GM19240 (cell line): ENCODE measurements at regions not wholly inside any gene's neighbourhood (a gene's known extent, or its start where the extent isn't known, plus 50 kb on each side); places are given as distances from the start of the nearest gene placed in this dataset.

Experiments used
- DNase-seq: peaks from one replicate; pipeline ENCODE4 v3.0.0; 2011; ENCODE audit warnings: low spot score; ENCODE audit not compliant: insufficient read length

- no peak for DNase-seq
These were observed 955.4 kb upstream of the ADGRB3 start for GRCh38 chr6:67679566-67680296.

- DNase-seq, result no peak
These were observed 958.2 kb upstream of the ADGRB3 start for GRCh38 chr6:67676892-67677291.

- DNase-seq, result no peak
These were observed 967.3 kb upstream of the ADGRB3 start for GRCh38 chr6:67667637-67668422.

- DNase-seq, result no peak
These were observed 968.7 kb upstream of the ADGRB3 start for GRCh38 chr6:67666177-67666964.

GRCh38 chr6:67664942-67665341, 970.1 kb upstream of the ADGRB3 start:
- no peak for DNase-seq

GRCh38 chr6:67663105-67663895, 971.8 kb upstream of the ADGRB3 start:
- DNase-seq, result no peak

GRCh38 chr6:67653561-67653960, 981.5 kb upstream of the ADGRB3 start:
- DNase-seq, result no peak

GRCh38 chr6:67646550-67646949, 988.5 kb upstream of the ADGRB3 start:
- DNase-seq, result no peak

- DNase-seq, result no peak
These were observed 991.8 kb upstream of the ADGRB3 start for GRCh38 chr6:67643281-67643680.

- DNase-seq, result no peak
These were observed 992.5 kb upstream of the ADGRB3 start for GRCh38 chr6:67642582-67642981.

GRCh38 chr6:67640484-67640883, 994.6 kb upstream of the ADGRB3 start:
- DNase-seq, result no peak

GRCh38 chr6:67639161-67639560, 995.9 kb upstream of the ADGRB3 start:
- no peak for DNase-seq

- no peak for DNase-seq
These were observed 1000.9 kb upstream of the ADGRB3 start for GRCh38 chr6:67634199-67634598.

GRCh38 chr6:67633058-67633457, 1002.0 kb upstream of the ADGRB3 start:
- no peak for DNase-seq

GRCh38 chr6:67630146-67630545, 1004.9 kb upstream of the ADGRB3 start:
- DNase-seq, result no peak

GRCh38 chr6:67629258-67629657, 1005.8 kb upstream of the ADGRB3 start:
- no peak for DNase-seq

- no peak for DNase-seq
These were observed 1019.3 kb upstream of the ADGRB3 start for GRCh38 chr6:67615796-67616195.

GRCh38 chr6:67608099-67608749, 1026.9 kb upstream of the ADGRB3 start:
- DNase-seq, result no peak

- no peak for DNase-seq
These were observed 1027.9 kb upstream of the ADGRB3 start for GRCh38 chr6:67606906-67607828.

GRCh38 chr6:67594366-67594765, 1040.7 kb upstream of the ADGRB3 start:
- DNase-seq, result no peak
